ENCODE measurements at regions not wholly inside any gene's neighbourhood (a gene's known extent, or its start where the extent isn't known, plus 50 kb on each side); places are given as distances from the start of the nearest gene placed in this dataset.

DNA sequence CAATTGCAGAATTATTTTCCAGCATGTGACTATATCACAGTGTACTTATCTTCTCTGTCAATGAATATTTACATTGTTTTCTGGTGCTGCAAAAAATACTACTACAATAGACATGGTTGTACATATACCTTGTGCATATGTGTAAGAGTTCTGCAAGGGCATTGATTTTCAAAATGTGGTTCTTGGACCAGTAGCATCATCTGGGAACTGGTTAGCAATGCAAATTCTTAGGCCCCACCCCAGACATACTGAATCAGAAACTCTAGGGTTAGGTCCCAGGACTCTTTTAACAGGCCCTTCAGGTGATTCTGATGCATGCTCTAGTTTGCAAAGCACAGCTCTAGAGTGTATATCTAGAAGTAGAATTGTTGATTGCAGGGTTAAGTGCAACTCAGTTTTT is 292.3 kb downstream of the ZNF621 start:
- DNase-seq (ENCODE audit: low read depth in 2 of 2), result no peak

DNA sequence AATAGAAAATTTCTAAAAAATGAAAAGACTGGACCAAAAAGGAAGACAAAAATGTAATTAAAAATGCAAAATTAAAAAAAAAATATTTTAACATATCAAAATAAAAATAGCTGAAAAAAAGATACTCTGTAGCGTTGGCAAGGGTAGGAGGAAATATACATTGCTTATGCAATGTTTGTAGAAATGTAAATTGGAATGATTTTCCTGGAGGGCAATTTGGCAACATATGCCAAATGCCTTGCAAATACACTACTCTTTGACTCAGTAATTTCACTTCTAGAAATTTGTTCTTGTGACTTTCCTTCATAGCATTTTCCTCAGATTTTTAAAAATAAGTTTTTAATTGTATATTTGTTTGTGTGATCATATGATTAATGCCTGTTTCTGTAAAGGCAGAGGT is 296.6 kb downstream of the ZNF621 start:
- DNase-seq (ENCODE audit: low read depth in 2 of 2), result no peak

DNA sequence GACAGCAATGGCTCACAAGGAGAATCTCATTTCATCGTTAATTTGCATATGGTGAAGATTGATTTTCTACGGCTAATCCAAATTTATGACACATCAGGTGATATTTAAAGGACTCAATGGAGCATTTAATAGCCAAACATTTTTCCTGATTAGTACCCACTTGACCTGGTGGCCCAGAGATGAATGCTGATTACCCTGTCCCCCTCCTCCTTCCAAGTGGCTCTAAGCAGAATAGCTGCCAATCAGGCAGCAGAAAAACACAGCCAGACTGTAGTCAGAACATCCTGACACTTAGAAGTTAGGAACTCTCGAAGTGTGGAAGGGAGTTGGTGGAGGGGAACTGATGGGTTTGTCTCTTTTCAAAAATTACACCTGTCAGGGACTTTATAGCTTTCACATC is 302.5 kb downstream of the ZNF621 start:
- DNase-seq (ENCODE audit: low read depth in 2 of 2), result no peak

DNA sequence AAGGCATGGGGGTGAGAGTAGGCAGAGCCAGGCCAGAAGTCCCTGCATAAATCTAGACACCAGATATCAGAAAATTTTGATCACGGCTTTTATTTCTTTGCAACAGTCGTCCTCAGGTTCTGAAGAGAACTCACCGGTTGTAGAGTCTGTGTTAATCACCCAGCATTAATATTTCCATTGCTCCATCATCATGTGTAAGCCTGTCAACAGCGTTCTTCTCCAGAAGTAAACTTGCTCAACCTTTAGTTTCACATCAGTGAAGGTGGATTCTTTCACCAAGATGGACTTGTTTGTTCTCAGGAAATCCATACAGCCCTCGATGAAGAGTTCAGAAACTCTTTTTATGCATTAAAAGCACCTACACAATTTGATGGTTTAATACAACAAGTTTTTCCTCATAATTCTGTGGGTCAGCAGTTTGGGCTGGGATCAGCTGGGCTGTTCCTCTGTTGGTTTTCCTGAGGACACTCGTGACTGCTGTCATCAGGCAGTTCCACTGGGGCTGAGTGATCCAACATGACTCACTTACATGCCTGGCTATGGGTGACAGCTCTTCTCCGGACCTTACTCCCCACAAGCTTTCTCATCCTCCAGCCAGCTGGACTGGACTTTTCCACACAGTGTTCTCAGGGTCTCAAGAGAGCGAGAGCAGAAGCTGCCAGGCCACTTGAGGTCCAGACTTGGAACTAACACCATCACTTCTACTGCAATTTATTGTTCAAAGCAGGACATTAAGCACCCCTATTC is 303.4 kb downstream of the ZNF621 start:
- no peak for DNase-seq (ENCODE audit: low read depth in 2 of 2)

DNA sequence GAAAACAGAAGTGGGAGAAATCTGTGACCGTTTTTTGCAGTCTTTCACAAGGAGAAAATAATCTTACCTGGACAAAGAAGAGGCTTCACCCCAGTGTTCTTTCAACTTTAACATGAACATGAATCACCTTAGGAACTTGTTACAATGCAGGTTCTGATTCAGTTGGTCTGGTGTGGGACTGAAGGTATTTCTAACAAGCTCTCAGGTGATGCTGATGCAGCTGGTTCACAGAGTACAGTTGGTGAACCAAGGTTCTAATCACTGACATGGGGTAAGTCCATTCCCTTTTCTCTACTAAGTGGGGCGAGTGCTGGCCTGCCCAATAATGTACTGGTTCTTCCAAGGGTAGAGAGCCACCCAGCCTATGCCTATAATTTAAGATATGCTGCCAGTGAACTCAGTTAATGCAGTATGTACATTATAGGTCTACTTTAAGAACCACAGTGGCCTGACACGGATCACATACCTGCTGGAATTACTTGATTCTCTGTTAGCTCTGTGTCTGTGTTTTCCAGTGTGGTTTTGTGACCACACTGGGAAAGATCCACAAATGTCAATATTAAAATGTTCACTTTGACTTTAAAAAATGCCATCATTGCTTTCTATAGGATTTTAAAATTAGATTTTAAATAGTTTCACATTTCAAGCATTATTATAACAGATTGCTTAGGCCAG is 304.1 kb downstream of the ZNF621 start:
- DNase-seq (ENCODE audit: low read depth in 2 of 2), result no peak

DNA sequence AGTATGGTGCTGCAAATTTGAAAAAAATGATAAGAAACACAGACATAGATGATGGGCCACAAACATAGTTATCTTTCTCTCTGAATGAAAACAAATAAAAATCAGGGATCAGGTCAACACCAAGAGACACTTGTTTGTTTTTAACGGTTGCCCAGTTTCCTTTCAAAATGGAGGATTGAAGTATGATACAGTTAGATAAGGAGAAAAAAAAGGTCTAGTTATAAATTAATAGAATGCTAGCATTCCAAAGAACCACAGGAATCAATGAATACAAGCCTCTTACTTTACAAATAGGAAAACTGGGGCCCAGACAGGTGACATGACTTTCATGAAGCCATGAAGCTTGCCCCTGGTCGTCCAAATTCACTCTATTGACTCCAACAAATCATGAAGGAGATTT is 305.1 kb downstream of the ZNF621 start:
- DNase-seq (ENCODE audit: low read depth in 2 of 2), result no peak

DNA sequence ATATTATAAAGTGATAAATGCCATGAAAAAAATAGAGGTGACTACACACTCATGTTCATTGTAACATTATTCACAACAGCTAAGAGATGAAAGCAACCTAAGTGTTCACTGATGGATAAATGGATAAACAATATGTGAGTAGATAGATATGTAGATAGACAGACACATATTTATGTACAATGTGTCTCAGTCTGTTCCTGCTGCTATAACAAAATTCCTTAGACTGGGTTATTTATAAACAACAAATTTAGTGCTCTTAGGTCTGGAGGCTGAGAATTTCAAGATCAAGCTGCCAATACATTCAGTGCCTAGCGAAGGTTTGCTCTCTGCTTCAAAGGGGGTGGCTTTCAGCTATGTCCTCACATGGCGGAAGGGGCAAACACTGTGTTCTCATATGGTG is 312.5 kb downstream of the ZNF621 start:
- no peak for DNase-seq (ENCODE audit: low read depth in 2 of 2)

DNA sequence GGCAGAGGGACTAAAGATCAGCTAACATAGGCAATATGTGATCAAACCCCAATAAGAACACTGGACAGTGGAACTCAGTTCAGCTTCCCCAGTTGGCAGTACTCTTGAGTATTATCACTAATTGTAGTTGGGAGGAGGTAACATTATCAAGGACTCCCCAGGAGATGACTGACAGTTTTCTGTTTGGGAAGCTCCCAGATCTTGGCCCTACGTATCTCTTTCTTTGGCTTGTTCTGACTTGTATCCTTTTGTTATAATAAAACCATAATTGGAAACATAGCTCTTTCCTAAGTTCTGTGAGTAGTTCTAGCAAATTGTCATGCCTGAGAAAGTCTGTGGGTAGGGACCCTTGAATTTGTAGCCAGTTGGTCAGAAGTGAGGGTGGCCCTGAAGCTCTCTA is 316.4 kb downstream of the ZNF621 start:
- DNase-seq (ENCODE audit: low read depth in 2 of 2), result no peak

DNA sequence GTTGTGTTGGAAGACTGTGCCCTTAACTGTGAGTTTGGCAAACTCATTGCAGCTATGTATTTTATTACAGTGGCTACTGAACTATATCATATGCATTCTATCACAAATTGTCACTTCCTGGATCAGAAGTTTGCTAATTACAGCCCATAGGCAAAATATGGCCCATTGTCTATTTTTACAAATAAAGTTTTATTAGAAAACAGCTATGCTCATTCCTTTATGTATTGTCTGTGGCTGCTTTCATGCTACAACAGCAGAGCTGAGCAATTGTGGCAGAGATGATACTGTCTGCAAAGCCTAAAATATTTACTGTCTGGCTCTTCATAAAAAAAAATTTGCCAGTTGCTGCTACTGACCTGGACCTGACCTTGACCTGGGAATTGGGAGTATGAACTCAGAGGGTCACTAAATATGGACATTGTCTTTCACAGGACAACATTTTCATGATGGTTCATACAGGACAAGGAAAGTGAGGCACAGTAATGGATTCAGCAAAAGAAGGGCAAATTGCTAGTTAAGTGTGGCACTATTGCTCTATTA is 316.9 kb downstream of the ZNF621 start:
- no peak for DNase-seq (ENCODE audit: low read depth in 2 of 2)

DNA sequence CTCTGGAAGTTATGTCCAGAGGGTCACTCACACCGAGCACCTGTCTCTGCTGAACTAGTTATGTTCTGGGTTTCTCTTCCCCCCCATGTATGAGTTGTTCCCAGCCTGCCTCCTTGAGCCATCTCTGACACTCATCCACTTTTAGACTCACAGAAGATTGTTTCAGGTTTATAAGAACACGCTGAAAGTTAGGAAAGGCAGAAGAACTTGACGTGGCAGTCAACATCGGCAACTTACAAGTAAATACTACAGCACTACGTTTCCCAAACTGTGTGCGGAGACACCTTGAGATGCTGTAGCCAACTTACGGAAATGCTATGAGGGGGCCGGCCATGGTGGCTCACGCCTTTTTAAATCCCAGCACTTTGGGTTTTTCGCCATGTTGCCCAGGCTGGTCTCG is 318.0 kb downstream of the ZNF621 start:
- DNase-seq (ENCODE audit: low read depth in 2 of 2), result no peak

DNA sequence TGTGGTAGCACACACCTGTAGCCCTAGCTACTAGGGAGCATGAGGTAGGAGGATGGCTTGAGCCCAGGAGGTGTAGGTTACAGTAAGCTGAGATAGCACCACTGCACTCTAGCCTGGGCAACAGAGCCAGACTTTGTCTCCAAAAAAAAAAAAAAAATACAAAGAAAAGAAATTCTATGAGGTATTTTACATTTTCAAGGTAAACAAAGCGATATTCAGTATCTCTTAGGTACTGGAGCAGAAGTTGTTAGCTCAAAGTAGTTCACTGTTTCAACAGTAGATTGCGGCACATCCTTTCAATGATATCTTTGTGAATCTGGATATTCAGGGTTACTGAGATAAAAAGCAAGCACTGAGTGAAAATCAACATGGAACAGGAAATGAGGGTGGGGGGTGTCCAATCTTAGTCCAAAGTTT is 318.5 kb downstream of the ZNF621 start:
- DNase-seq (ENCODE audit: low read depth in 2 of 2), result no peak

DNA sequence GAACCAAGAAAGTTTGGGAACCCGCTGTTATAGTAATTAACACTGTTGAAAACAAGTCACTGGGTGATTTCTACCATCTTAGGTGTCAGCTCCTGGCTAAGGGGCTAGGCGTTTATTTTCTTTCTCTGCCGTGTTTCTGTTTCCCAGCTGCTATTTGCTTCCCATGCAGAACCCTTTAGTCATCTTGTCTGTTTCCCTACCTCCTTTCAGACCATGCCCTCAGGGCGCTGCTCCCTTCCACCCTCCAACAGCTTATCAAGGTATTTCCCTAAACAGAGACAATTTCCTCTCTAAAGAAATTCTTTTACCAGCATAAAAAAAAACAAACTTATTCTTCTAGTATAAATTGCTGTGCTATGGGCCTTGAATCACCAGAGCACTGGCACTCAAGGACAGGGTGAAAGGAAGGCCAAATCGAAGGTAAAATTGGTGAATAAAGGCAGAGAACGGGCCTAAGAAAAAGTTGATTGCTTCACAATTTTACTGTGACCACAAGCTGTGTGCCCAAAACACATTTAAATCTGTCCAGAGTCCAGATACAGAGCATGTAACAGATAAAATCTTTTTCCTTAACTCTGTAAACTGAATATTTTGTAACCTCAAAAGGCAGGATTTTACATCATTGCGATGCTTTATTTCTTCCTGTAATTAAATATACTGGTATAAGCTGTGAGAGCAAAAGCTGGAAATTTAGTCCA is 319.2 kb downstream of the ZNF621 start:
- no peak for DNase-seq (ENCODE audit: low read depth in 2 of 2)

DNA sequence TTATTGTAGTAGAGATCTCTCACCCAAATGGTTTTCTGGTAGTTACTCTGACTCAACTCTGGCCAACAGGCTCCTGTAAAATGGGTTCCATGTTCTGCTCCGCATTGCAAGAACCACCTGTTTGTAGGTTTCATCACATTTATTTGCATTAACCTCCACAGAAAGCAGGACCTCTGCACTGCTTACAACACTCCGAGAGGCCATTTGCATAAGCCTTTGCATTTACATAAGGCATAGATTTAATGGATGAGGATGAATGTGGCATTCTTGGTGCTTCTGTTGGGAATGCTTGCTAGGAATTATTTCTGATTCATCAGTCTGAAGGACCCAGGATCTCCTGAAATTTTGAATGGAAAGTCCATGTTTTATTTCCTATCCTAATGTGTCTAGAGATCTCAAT is 320.1 kb downstream of the ZNF621 start:
- DNase-seq (ENCODE audit: low read depth in 2 of 2), result no peak

DNA sequence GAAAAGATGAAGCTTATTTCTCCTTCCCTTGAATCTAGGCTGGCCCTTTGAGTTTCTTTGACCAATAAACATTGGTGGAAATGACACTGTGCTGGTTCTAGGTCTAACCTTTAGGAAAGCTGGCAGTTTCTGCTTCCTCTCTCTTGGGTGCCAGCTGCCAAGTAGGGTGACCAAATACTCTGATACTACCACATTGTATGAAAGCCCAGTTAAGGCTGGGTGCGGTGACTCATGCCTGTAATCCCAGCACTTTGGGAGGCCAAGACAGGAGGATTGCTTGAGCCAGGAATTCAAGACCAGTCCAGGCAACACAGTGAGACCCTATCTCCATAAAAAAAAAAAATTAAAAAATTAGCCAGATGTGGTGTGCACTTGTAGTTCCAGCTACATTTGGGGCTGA is 320.7 kb downstream of the ZNF621 start:
- no peak for DNase-seq (ENCODE audit: low read depth in 2 of 2)

DNA sequence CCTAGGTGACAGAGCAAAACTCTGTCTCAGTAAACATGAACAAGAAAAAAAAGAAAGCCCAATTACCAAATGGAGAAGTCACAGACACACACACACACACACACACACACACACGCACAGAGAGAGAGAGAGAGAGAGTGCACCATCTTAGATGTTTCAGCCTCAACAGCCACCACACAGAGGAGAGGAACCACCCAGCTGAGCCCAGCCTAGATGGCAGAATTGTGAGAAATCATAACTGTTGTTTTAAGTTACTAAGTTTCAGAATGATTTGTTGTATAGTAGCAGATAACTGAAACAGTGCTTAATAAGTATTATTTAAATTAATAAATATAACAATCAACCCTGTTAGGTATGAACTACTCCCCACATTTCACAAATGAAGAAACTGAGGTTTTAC is 321.2 kb downstream of the ZNF621 start:
- DNase-seq (ENCODE audit: low read depth in 2 of 2), result no peak

DNA sequence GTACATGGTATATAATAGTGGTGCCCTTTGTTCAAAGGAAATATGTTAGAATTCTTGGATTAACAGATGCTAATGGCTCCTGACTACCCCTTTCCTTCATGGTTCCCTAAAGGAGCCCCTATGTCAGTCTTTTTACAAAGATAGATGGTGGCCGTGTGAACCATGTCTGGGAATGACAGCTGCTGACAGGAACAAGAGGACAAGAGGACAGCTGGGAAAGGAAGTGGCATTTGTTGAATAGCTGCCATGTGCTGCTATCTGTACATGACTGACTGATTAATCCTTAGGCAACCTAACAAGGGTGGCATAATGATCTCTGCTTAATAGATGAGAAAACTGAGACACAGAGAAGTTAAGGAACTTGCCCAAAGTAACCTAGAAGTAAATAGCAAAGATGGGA is 321.7 kb downstream of the ZNF621 start:
- no peak for DNase-seq (ENCODE audit: low read depth in 2 of 2)

DNA sequence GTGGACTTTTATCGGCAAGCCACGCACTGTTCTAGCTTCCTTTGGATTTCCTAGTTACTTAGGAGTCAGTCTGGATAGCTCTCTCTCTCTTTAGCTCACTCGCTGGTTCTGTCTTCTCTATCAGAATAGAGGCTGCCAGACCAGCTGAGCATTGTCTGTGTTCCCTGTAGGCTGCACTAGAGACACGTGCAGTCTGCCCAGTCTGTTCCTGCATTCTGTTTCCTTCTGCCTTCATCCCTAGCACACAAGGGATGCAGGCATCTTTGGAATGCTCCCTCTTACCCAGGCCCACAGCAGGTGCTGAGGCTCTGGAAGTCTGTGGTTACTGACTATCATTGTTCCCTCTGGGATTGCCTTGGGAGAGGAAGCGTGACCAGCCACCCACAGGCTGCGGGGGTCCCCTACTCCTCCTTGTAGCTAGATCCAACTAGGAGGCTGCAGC is 322.8 kb downstream of the ZNF621 start:
- no peak for DNase-seq (ENCODE audit: low read depth in 2 of 2)

DNA sequence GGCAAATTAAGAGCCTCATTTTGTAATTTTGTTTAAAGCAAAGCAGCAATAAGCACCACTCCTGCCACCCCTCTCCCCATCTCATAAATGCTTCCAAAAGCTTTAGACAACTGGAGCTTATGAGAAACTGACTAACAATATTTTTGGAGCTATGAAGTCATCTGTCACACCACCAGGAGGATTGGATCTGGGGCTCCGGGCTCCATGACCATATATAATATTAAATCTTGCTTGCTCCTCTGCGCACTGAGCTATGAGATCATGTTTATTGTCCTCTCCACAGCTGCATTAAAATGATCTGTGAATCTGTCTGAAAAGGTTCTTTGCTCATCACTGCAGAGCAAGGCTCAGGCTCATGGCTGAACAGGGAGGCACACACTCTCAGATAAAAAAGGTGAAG is 323.7 kb downstream of the ZNF621 start:
- DNase-seq (ENCODE audit: low read depth in 2 of 2), result no peak

DNA sequence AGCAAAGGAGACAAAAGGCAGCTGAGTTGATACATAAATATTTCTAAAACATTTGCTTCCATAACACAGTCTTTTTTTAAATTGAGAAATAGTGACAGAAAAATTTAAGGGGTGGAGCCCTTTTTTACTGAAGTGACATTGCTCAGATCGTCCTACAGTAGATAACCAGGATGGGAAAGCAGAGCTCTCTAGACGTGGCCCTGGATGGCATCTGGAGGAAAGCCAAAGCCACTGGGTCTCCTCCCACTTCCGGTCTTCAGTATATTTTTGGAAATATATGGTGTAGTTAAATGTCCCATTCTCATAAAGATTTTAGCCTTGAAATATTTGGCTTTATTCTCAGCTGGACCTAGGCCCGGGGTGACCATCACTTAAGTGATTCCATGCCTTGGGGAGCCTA is 326.1 kb downstream of the ZNF621 start:
- DNase-seq (ENCODE audit: low read depth in 2 of 2), result no peak

DNA sequence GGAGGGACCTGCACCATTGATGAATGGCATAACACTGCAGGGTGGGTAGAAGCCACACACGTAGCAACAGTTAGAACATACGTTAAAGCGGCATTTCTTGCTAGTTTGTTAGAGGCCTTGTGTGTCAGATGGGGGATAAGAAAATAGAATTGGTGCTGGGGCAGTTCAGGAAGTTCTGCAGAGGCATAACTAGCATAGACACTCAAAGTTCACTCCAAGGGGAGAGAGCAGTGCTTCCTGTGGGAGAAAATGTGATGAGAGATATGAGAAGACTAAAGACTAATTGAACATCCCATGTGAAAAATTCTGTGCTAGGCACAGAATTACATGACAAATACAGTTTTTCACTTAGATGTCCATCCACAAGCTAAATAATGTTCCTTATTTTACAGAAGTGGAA is 327.1 kb downstream of the ZNF621 start:
- no peak for DNase-seq (ENCODE audit: low read depth in 2 of 2)

DNA sequence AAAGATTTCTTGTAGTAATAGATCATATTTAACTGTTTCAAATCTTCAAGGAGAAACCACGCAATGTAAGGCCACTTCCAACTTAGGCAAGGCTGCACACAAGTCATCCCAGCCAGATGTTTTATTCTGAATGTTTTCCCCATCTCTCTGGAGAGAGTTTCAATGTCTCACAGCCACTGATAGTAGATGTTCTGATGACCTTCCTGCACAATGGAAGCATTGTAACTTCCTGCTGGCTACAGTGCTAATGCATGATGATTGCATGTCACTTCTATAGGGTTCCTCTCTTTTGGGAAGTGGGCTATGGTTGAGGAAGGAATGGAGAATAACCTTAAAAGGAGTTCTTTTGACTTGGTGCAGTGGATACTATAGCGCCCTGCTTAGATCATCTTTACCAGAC is 328.0 kb downstream of the ZNF621 start:
- no peak for DNase-seq (ENCODE audit: low read depth in 2 of 2)

DNA sequence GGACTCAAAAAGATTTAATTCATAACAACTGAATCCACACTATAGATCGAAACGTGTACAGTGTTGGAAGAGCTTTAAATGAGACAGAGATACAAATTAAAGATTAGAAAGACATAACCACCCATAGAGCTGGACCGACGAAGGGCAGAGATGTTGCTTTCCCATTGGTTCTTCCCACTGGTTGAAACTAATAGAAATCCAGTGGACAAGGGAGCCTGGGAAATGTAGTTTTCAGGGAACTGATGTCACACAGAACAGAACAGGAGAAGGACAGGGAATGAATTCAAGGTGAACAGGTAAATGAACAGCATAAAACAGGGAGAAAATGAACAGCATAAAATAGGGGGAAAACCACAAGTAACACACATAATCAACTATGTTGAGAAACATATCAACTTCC is 328.7 kb downstream of the ZNF621 start:
- DNase-seq (ENCODE audit: low read depth in 2 of 2), result no peak

DNA sequence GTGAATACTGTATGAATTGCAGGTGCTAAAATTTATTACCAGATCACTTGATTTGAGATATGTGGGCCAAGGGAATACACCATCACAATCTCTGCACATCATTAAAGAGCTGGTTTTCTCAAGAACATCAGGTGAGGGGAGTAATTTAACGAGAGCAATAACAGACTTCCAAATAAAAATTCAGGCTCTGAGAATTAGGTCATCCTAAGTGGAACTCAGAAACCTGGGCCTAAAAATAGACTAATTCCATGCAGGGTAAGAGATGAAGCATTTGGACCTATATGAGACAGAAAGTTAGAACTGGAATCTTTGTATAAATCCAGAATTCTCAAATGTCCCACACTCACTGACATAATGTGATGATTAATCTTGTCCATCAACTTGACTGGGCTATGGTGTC is 331.1 kb downstream of the ZNF621 start:
- DNase-seq (ENCODE audit: low read depth in 2 of 2), result no peak

Measured in activated CD8-positive, alpha-beta memory T cell treated with anti-CD3 and anti-CD28 coated beads for 4 hours (primary cell).